NCI-H1105 treated with DMSO at 0.1 percent for 48 hours (cell line): ENCODE measurements at regions not wholly inside any gene's neighbourhood (a gene's known extent, or its start where the extent isn't known, plus 50 kb on each side); places are given as distances from the start of the nearest gene placed in this dataset.

Source experiments
- DNase-seq: peaks from one replicate; lab custom pipeline; 2025; lab: John Stamatoyannopoulos, UW

- DNase-seq, result no peak
These were observed 69.0 kb downstream of the KIF2B start for GRCh38 chr17:53891726-53892125.

GRCh38 chr17:53892222-53892621 lies 69.5 kb downstream of the KIF2B start:
- DNase-seq, result no peak

- DNase-seq, result no peak
These were observed 71.9 kb downstream of the KIF2B start for GRCh38 chr17:53894591-53894990.

GRCh38 chr17:53896047-53896446 lies 73.3 kb downstream of the KIF2B start:
- DNase-seq, result no peak

GRCh38 chr17:53900951-53901350 lies 78.2 kb downstream of the KIF2B start:
- DNase-seq, result no peak

GRCh38 chr17:53907435-53907834 lies 84.7 kb downstream of the KIF2B start:
- no peak for DNase-seq

GRCh38 chr17:53909802-53910201 lies 87.1 kb downstream of the KIF2B start:
- DNase-seq, result no peak

GRCh38 chr17:53912117-53912516 lies 89.4 kb downstream of the KIF2B start:
- DNase-seq, result no peak

GRCh38 chr17:53919356-53919755 lies 96.6 kb downstream of the KIF2B start:
- no peak for DNase-seq

- no peak for DNase-seq
These were observed 102.1 kb downstream of the KIF2B start for GRCh38 chr17:53924530-53925455.

GRCh38 chr17:53932386-53932785 lies 109.7 kb downstream of the KIF2B start:
- DNase-seq, result no peak

- no peak for DNase-seq
These were observed 112.2 kb downstream of the KIF2B start for GRCh38 chr17:53934931-53935330.

- no peak for DNase-seq
These were observed 118.5 kb downstream of the KIF2B start for GRCh38 chr17:53941231-53941630.

- DNase-seq, result no peak
These were observed 119.7 kb downstream of the KIF2B start for GRCh38 chr17:53942436-53942835.

- DNase-seq, result no peak
These were observed 120.2 kb downstream of the KIF2B start for GRCh38 chr17:53942898-53943297.

GRCh38 chr17:53948323-53948722 lies 125.6 kb downstream of the KIF2B start:
- no peak for DNase-seq

- no peak for DNase-seq
These were observed 126.9 kb downstream of the KIF2B start for GRCh38 chr17:53949473-53950090.

- no peak for DNase-seq
These were observed 127.6 kb downstream of the KIF2B start for GRCh38 chr17:53950207-53950857.

- no peak for DNase-seq
These were observed 128.1 kb downstream of the KIF2B start for GRCh38 chr17:53950858-53951250.

- no peak for DNase-seq
These were observed 148.6 kb downstream of the KIF2B start for GRCh38 chr17:53971361-53971760.

GRCh38 chr17:53979991-53980390 lies 157.3 kb downstream of the KIF2B start:
- no peak for DNase-seq

GRCh38 chr17:53996131-53996530 lies 173.4 kb downstream of the KIF2B start:
- DNase-seq, result no peak

- DNase-seq, result no peak
These were observed 174.2 kb downstream of the KIF2B start for GRCh38 chr17:53996890-53997289.
